IMR-90 (cell line): ENCODE measurements at regions not wholly inside any gene's neighbourhood (a gene's known extent, or its start where the extent isn't known, plus 50 kb on each side); places are given as distances from the start of the nearest gene placed in this dataset.

Experiments
- ATAC-seq: fragments of 200-7000 bp; cut with Tn5 transposase; 2 replicates; pipeline ENCODE4 v1.9.1; 2020; ENCODE audit warnings: low read depth, mild to moderate bottlenecking, moderate library complexity
- BruUV-seq: library from RNA; stranded (reverse); fragments of 400-500 nt; replicated peaks from 2 replicates; lab custom pipeline; 2021; lab: Mats Ljungman, UMichigan
- CTCF ChIA-PET: fragments of 300-600 bp; formaldehyde crosslinking; extraction: SDS; loops from one replicate; lab custom pipeline; 2021; ENCODE audit warnings: antibody characterized with exemption; lab: Yijun Ruan, JAX
- POLR2A ChIA-PET: fragments of 300-600 bp; sonication (Branson Sonifier 250); formaldehyde crosslinking; loops from one replicate; lab custom pipeline; 2022; ENCODE audit warnings: antibody characterized with exemption; ENCODE audit not compliant: unreplicated experiment; lab: Charles Lee
- DNase-seq: peaks from one replicate; pipeline ENCODE4 v3.0.0; 2013
- H2AFZ ChIP-seq: replicated peaks from 2 replicates; pipeline ENCODE3; 2013; ENCODE audit warnings: low read length, mild to moderate bottlenecking; ENCODE audit not compliant: poor library complexity
- H2AK5ac ChIP-seq: 2 replicates; pipeline ENCODE4 v1.6.1; 2013; ENCODE audit warnings: low read depth, low read length, inconsistent platforms
- H2AK9ac ChIP-seq: replicated peaks from 2 replicates; pipeline ENCODE3; 2013; ENCODE audit warnings: mild to moderate bottlenecking, low read depth, low read length, moderate library complexity; ENCODE audit not compliant: poor library complexity
- H2BK120ac ChIP-seq: 2 replicates; pipeline ENCODE4 v1.6.1; 2013; ENCODE audit warnings: low read depth, low read length, inconsistent platforms
- H2BK15ac ChIP-seq: 3 replicates; pipeline ENCODE4 v1.6.1; 2013; ENCODE audit warnings: low read depth, low read length, inconsistent platforms
- H2BK20ac ChIP-seq: 2 replicates; pipeline ENCODE4 v1.6.1; 2013; ENCODE audit warnings: low read depth, mild to moderate bottlenecking, inconsistent platforms, low read length, moderate library complexity
- H2BK5ac ChIP-seq: 2 replicates; pipeline ENCODE4 v1.6.1; 2013; ENCODE audit warnings: mild to moderate bottlenecking, low read depth, low read length, inconsistent platforms; ENCODE audit not compliant: poor library complexity, severe bottlenecking
- H3K14ac ChIP-seq: replicated peaks from 2 replicates; pipeline ENCODE4 v1.6.1; 2013; ENCODE audit warnings: low read depth, low read length, inconsistent platforms
- H3K18ac ChIP-seq: 2 replicates; pipeline ENCODE4 v1.6.1; 2013; ENCODE audit warnings: low read depth, low read length, control low read depth
- H3K23ac ChIP-seq: 2 replicates; pipeline ENCODE4 v1.6.1; 2013; ENCODE audit warnings: low read depth, low read length, inconsistent platforms
- H3K27ac ChIP-seq: 2 replicates; pipeline ENCODE4 v1.5.1; 2013; ENCODE audit warnings: mild to moderate bottlenecking, control low read depth, low read length; ENCODE audit not compliant: insufficient read depth
- H3K27me3 ChIP-seq: 2 replicates; pipeline ENCODE4 v1.6.1; 2013; ENCODE audit warnings: low read length; ENCODE audit not compliant: control insufficient read depth, insufficient read depth
- H3K36me3 ChIP-seq: 2 replicates; pipeline ENCODE4 v1.6.1; 2013; ENCODE audit warnings: low read length, mixed read lengths; ENCODE audit not compliant: control insufficient read depth, insufficient read depth
- H3K4ac ChIP-seq: 2 replicates; pipeline ENCODE4 v1.6.1; 2013; ENCODE audit warnings: low read depth, low read length, inconsistent platforms
- H3K4me1 ChIP-seq: 2 replicates; pipeline ENCODE4 v1.6.1; 2013; ENCODE audit warnings: low read length, mixed read lengths; ENCODE audit not compliant: control insufficient read depth, insufficient read depth
- H3K4me2 ChIP-seq: 2 replicates; pipeline ENCODE4 v1.6.1; 2013; ENCODE audit warnings: low read depth, mild to moderate bottlenecking, control low read depth, low read length, moderate library complexity
- H3K4me3 ChIP-seq: 2 replicates; pipeline ENCODE4 v1.5.1; 2013; ENCODE audit warnings: low read depth, mild to moderate bottlenecking, control low read depth, low read length, moderate library complexity; ENCODE audit not compliant: insufficient read depth
- H3K56ac ChIP-seq: 2 replicates; pipeline ENCODE4 v1.6.1; 2013; ENCODE audit warnings: low read length, inconsistent platforms; ENCODE audit not compliant: insufficient read depth; ENCODE audit errors: extremely low read depth
- H3K79me1 ChIP-seq, 2 experiments: 2 replicates each; pipeline ENCODE4 v1.6.1; 2013; ENCODE audit warnings: low read length in 2 of 2, inconsistent platforms in 1 of 2, low read depth in 1 of 2
- H3K9ac ChIP-seq: 2 replicates; pipeline ENCODE4 v1.6.1; 2013; ENCODE audit warnings: low read depth, low read length, control low read depth
- H3K9me1 ChIP-seq: 2 replicates; pipeline ENCODE4 v1.6.1; 2013; ENCODE audit warnings: low read length, inconsistent platforms; ENCODE audit not compliant: insufficient read depth
- H3K9me3 ChIP-seq: 2 replicates; pipeline ENCODE4 v1.6.1; 2013; ENCODE audit warnings: low read length; ENCODE audit not compliant: control insufficient read depth, insufficient read depth
- H4K20me1 ChIP-seq: 2 replicates; pipeline ENCODE4 v1.6.1; 2013; ENCODE audit warnings: low read length, inconsistent platforms; ENCODE audit not compliant: insufficient read depth
- H4K5ac ChIP-seq: 2 replicates; pipeline ENCODE4 v1.6.1; 2013; ENCODE audit warnings: mild to moderate bottlenecking, low read depth, low read length, control low read depth
- H4K8ac ChIP-seq, 2 experiments: 2 replicates each; pipeline ENCODE4 v1.6.1; 2013; ENCODE audit warnings: low read depth in 2 of 2, low read length in 2 of 2, control low read depth in 1 of 2, inconsistent platforms in 1 of 2
- H4K91ac ChIP-seq: 2 replicates; pipeline ENCODE4 v1.6.1; 2013; ENCODE audit warnings: low read depth, low read length, inconsistent platforms; ENCODE audit not compliant: insufficient read depth
- BHLHE40 ChIP-seq: fragments of 150-350 bp; IDR thresholded peaks from 2 replicates; pipeline ENCODE4 v1.6.1; 2016; ENCODE audit warnings: mild to moderate bottlenecking, low read depth, low read length
- CHD1 ChIP-seq: IDR thresholded peaks from 2 replicates; pipeline ENCODE4 v1.6.1; 2012; ENCODE audit warnings: low read depth, low read length, improper control_type of control experiment
- MAFK ChIP-seq: IDR thresholded peaks from 2 replicates; pipeline ENCODE4 v1.6.1; 2012; ENCODE audit warnings: low read depth, low read length, improper control_type of control experiment
- NFE2L2 ChIP-seq: fragments of 150-350 bp; IDR thresholded peaks from 2 replicates; pipeline ENCODE4 v1.6.1; 2016; ENCODE audit warnings: low read depth, mild to moderate bottlenecking, low read length
- SMC3 ChIP-seq: fragments of 150-350 bp; IDR thresholded peaks from 2 replicates; pipeline ENCODE4 v1.6.1; 2016; ENCODE audit warnings: low read depth, mild to moderate bottlenecking, antibody characterized with exemption, low read length, moderate library complexity
- WGBS, 2 experiments: methylation state at CpG; one replicate each; pipeline versions ENCODE4 v1.1.5 to v1.1.7; 2013; ENCODE audit warnings: missing lambda C conversion rate in 2 of 2; ENCODE audit not compliant: insufficient read length in 1 of 2; ENCODE audit errors: extremely low coverage in 2 of 2; 5-methylcytosine and 5-hydroxymethylcytosine counted together
- dilution Hi-C: fragments of 300-500 bp; cut with HindIII; formaldehyde crosslinking; loops from one replicate; pipeline ENCODE4 v1.14.3; 2018; ENCODE audit warnings: low sequenced_read_pairs; ENCODE audit not compliant: unreplicated experiment
- in situ Hi-C: fragments of 300-500 bp; cut with MboI; formaldehyde crosslinking; loops from 3 replicates; pipeline ENCODE4 v1.14.3; 2019; ENCODE audit warnings: low sequenced_read_pairs, inconsistent platforms, mixed read lengths
- intact Hi-C: fragments of 100-400 bp; cut with micrococcal nuclease; formaldehyde crosslinking; loops from 2 replicates; pipeline ENCODE4 v1.10.0; 2022
- TF ChIP-seq, protein P1 (sequence below): fragments of 150-350 bp; IDR thresholded peaks from 2 replicates; pipeline ENCODE4 v1.6.1; 2016; ENCODE audit warnings: low read depth, mild to moderate bottlenecking, low read length, moderate library complexity, borderline replicate concordance
- TF ChIP-seq, protein P2 (sequence below): conservative IDR thresholded peaks from 2 replicates; pipeline ENCODE4 v1.5.1; 2012; ENCODE audit warnings: mild to moderate bottlenecking, low read depth, low read length, improper control_type of control experiment

DNA sequence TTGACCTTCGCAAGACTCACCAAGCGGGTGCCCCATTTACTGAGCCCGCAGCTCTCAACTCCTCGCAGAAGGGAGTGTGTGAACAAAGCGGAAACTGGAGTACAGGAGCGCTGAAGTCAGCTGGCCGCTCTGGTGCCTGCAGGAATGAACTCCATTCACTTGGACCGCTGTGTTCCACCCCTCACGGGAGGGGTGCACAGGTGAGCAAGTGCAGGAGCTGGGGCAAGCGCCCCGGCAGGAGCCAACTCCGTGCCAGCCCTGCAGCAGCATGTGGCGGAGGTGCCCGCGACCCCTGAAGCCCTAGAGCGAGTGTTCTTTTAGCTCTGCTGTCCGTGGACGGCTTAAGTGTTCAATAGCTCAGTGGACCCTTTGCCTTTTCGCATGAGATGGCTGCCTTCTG lies 471.6 kb upstream of the ADGRL4 start:
- intact Hi-C loops: no loop called here
- CTCF ChIA-PET: interaction anchor here (0.6 kb wide), 1 partner anchor 527 kb away, joined by 3 read pairs; no protein-coding TSS in a partner anchor

More for the DNA sequence above, 471.6 kb upstream of the ADGRL4 start:
- Histone ChIP-seq H3K4me3 (no peak overlapping the region), H3K27me3 (no peaks in the 10 kb centered on the region), H2AFZ (no peak overlapping the region), H3K14ac (no peak overlapping the region), H3K18ac (no peak overlapping the region), H3K27ac (no peak overlapping the region), H2AK5ac (no peak overlapping the region), H3K9ac (no peak overlapping the region), H3K56ac (no peak overlapping the region), H4K20me1 (no peaks in the 10 kb centered on the region), H4K8ac (no peak overlapping the region), H4K5ac (no peak overlapping the region), H3K36me3 (no peaks in the 10 kb centered on the region), H2AK9ac (no peak overlapping the region), H3K79me1 (no peaks in the 10 kb centered on the region), H3K9me3 (no peaks in the 10 kb centered on the region), H2BK20ac (no peak overlapping the region), H2BK5ac (no peak overlapping the region), H2BK15ac (no peak overlapping the region), H3K9me1 (no peaks in the 10 kb centered on the region), H3K4ac (no peak overlapping the region), H3K4me1 (no peaks in the 10 kb centered on the region), H4K91ac (no peak overlapping the region), H3K4me2 (no peak overlapping the region), H3K23ac (no peak overlapping the region), H2BK120ac (no peak overlapping the region)
- DNase-seq: no peak
- WGBS, 2 experiments: 94% methylated on average over 4 of the region's 19 CpGs; no CpG with 5 or more reads in 1 of the 2 experiments
- dilution Hi-C loops (no loop called here), in situ Hi-C loops (no loop called here)
- TF ChIP-seq CHD1 (no peak), SMC3 (no peak), NFE2L2 (no peak), BHLHE40 (no peak), MAFK (no peak)
- TF ChIP-seq, protein P1, sequence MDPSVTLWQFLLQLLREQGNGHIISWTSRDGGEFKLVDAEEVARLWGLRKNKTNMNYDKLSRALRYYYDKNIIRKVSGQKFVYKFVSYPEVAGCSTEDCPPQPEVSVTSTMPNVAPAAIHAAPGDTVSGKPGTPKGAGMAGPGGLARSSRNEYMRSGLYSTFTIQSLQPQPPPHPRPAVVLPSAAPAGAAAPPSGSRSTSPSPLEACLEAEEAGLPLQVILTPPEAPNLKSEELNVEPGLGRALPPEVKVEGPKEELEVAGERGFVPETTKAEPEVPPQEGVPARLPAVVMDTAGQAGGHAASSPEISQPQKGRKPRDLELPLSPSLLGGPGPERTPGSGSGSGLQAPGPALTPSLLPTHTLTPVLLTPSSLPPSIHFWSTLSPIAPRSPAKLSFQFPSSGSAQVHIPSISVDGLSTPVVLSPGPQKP: no peak
- TF ChIP-seq, protein P2, sequence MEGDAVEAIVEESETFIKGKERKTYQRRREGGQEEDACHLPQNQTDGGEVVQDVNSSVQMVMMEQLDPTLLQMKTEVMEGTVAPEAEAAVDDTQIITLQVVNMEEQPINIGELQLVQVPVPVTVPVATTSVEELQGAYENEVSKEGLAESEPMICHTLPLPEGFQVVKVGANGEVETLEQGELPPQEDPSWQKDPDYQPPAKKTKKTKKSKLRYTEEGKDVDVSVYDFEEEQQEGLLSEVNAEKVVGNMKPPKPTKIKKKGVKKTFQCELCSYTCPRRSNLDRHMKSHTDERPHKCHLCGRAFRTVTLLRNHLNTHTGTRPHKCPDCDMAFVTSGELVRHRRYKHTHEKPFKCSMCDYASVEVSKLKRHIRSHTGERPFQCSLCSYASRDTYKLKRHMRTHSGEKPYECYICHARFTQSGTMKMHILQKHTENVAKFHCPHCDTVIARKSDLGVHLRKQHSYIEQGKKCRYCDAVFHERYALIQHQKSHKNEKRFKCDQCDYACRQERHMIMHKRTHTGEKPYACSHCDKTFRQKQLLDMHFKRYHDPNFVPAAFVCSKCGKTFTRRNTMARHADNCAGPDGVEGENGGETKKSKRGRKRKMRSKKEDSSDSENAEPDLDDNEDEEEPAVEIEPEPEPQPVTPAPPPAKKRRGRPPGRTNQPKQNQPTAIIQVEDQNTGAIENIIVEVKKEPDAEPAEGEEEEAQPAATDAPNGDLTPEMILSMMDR: no peak
- no TSS peak for BruUV-seq
- POLR2A ChIA-PET: interaction anchor here (0.7 kb wide), 1 partner anchor 1209 kb away, joined by 3 read pairs; no protein-coding TSS in a partner anchor
- no peak for ATAC-seq
